Prostate gland (tissue), 2 donors: ENCODE measurements at regions not wholly inside any gene's neighbourhood (a gene's known extent, or its start where the extent isn't known, plus 50 kb on each side); places are given as distances from the start of the nearest gene placed in this dataset.

Experiments
- DNase-seq: peaks from one replicate; pipeline ENCODE4 v3.0.0-alpha.2; 2019; ENCODE audit warnings: low spot score
- H3K27ac ChIP-seq, 2 donors: fragments of 200-600 bp; sonication (generic); 2 replicates each; pipeline ENCODE4 v1.5.1; 2017 to 2019
- H3K27me3 ChIP-seq: fragments of 200-600 bp; sonication (generic); replicated peaks from 2 replicates; pipeline ENCODE4 v1.5.1; 2019; ENCODE audit not compliant: insufficient read depth
- H3K36me3 ChIP-seq, 2 donors: fragments of 200-600 bp; sonication (generic); 1 replicate in 1 of 2; 2 replicates in 1 of 2; pipeline versions ENCODE4 v1.5.1 to v1.8.1; 2017 to 2019
- H3K4me1 ChIP-seq: fragments of 200-600 bp; sonication (generic); replicated peaks from 2 replicates; pipeline ENCODE4 v1.5.1; 2019
- H3K4me3 ChIP-seq, 2 donors: fragments of 200-600 bp; sonication (generic); 2 replicates each; pipeline ENCODE4 v1.5.1; 2017 to 2019
- H3K9me3 ChIP-seq: fragments of 200-600 bp; sonication (generic); 2 replicates; pipeline ENCODE4 v1.5.1; 2017
- CTCF ChIP-seq, 4 experiments: fragments of 200-600 bp in 2 of 4; fragments of 450-650 bp in 2 of 4; sonication (generic) in 2 of 4; IDR thresholded peaks; 1 replicate in 3 of 4; 2 replicates in 1 of 4; pipeline ENCODE4 v1.5.1; 2016 to 2019; ENCODE audit warnings: antibody characterized with exemption in 4 of 4, mild to moderate bottlenecking in 2 of 4, moderate library complexity in 2 of 4
- POLR2A ChIP-seq: fragments of 450-650 bp; IDR thresholded peaks from one replicate; pipeline ENCODE4 v1.6.1; 2016; ENCODE audit warnings: antibody characterized with exemption, mild to moderate bottlenecking
- POLR2AphosphoS5 ChIP-seq: sonication (generic); formaldehyde crosslinking; IDR thresholded peaks from one replicate; pipeline ENCODE4 v1.6.1; 2017; ENCODE audit warnings: antibody characterized with exemption
- WGBS: methylation state at CpG from one replicate; pipeline ENCODE4 v1.1.5; 2018; 5-methylcytosine and 5-hydroxymethylcytosine counted together
- intact Hi-C: fragments of 100-400 bp; cut with DNase I; formaldehyde crosslinking; loops from one replicate; pipeline ENCODE4 v1.14.2; 2022

GRCh38 chr9:107110153-107110552, 172.9 kb upstream of the RAD23B start:
- TF ChIP-seq CTCF (IDR thresholded peaks at IDR 0.05) = no peak
- Histone ChIP-seq H3K9me3 (no peaks in the 10 kb centered on the region), H3K4me3 (no peak overlapping the region), H3K4me1 (no peaks in the 10 kb centered on the region), H3K36me3 (no peaks in the 10 kb centered on the region), H3K27ac (no peak overlapping the region), H3K27me3 (no peaks in the 10 kb centered on the region)
- WGBS = 82% methylated on average over 2 of the region's 2 CpGs
- intact Hi-C loops = no loop called here
- no peak for DNase-seq

- intact Hi-C loops = no loop called here
- no peak for TF ChIP-seq POLR2A
- no peak for TF ChIP-seq POLR2AphosphoS5
- TF ChIP-seq CTCF (IDR thresholded peaks at IDR 0.05) = no peak
Observed at GRCh38 chr9:107112707-107113243, 170.3 kb upstream of the RAD23B start.

GRCh38 chr9:107118863-107119624, 164.0 kb upstream of the RAD23B start:
- no peak for DNase-seq
- H3K27me3 ChIP-seq = no peaks in the 10 kb centered on the region
- intact Hi-C loops = no loop called here
- WGBS = 73% methylated on average over 6 of the region's 6 CpGs
- H3K9me3 ChIP-seq = no peaks in the 10 kb centered on the region
- no peak overlapping the region for H3K27ac ChIP-seq
- no peak overlapping the region for H3K4me3 ChIP-seq
- TF ChIP-seq POLR2AphosphoS5 (no peak), POLR2A (no peak), CTCF (IDR thresholded peaks at IDR 0.05) (no peak)
- no peaks in the 10 kb centered on the region for H3K4me1 ChIP-seq
- H3K36me3 ChIP-seq = no peaks in the 10 kb centered on the region

More at GRCh38 chr9:107112707-107113243, 170.3 kb upstream of the RAD23B start:
- H3K27ac ChIP-seq = no peak overlapping the region
- no peak for DNase-seq
- H3K4me3 ChIP-seq = no peak overlapping the region
- H3K9me3 ChIP-seq = no peaks in the 10 kb centered on the region
- no peaks in the 10 kb centered on the region for H3K4me1 ChIP-seq
- H3K27me3 ChIP-seq = no peaks in the 10 kb centered on the region
- H3K36me3 ChIP-seq = no peaks in the 10 kb centered on the region
- WGBS = 95% methylated on average over 1 of the region's 1 CpG

DNA sequence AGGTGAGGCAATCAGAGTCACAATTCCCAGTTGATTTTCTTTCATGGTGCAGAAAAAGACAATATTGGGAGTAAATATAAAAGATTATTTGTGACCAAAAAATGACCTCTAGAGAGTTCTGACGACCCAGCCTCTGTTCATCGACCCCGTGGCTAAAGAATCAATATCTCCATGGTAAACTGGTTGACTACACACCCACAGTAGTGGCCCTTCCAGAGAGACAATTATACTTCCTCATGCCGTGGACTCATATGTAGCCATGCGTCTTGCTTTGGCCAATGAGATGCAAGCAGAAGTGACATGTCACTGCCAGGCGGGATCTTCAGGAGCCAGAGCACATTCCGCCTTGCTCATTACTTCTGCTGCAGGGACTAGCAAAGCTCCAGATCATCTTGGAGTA, 163.3 kb upstream of the RAD23B start:
- no peak overlapping the region for H3K4me3 ChIP-seq
- no peak for TF ChIP-seq POLR2A
- TF ChIP-seq POLR2AphosphoS5 = no peak
- no peak for TF ChIP-seq CTCF (IDR thresholded peaks at IDR 0.05)
- DNase-seq = no peak
- no peaks in the 10 kb centered on the region for H3K36me3 ChIP-seq
- no peaks in the 10 kb centered on the region for H3K4me1 ChIP-seq
- intact Hi-C loops = no loop called here
- no peaks in the 10 kb centered on the region for H3K9me3 ChIP-seq
- H3K27me3 ChIP-seq = no peaks in the 10 kb centered on the region
- no peak overlapping the region for H3K27ac ChIP-seq
- WGBS = 95% methylated on average over 7 of the region's 7 CpGs

DNA sequence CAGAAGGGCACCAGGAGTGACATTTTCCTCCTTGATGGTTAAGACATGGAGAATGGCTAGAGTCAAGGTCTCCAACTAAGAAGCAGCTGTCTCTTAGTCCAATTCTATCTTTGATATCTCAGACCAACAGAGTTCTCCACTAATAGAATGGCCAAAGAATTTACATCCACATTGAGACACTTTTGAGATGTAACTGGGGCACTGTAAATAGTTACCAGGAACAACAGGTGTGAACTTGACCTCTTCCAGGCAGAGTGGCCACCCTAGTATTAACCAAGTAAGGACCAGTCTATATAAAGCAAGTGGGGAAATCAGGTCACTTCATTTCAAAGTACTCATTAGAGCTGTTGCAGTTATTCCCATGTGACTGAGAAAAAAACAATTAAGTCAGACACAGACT, 159.7 kb upstream of the RAD23B start:
- H3K4me1 ChIP-seq = no peaks in the 10 kb centered on the region
- no peak for DNase-seq
- no peak overlapping the region for H3K4me3 ChIP-seq
- intact Hi-C loops = no loop called here
- H3K27me3 ChIP-seq = no peaks in the 10 kb centered on the region
- H3K36me3 ChIP-seq = no peaks in the 10 kb centered on the region
- no peak overlapping the region for H3K27ac ChIP-seq
- TF ChIP-seq CTCF (IDR thresholded peaks at IDR 0.05) (no peak), POLR2A (no peak), POLR2AphosphoS5 (no peak)
- H3K9me3 ChIP-seq = no peaks in the 10 kb centered on the region
